Liver (tissue), 3 donors: ENCODE measurements at regions not wholly inside any gene's neighbourhood (a gene's known extent, or its start where the extent isn't known, plus 50 kb on each side); places are given as distances from the start of the nearest gene placed in this dataset.

Experiments
- ATF3 ChIP-seq: IDR thresholded peaks from 2 replicates; pipeline ENCODE4 v1.6.1; 2016; ENCODE audit warnings: antibody characterized with exemption
- CTCF ChIP-seq: fragments of 150-350 bp; IDR thresholded peaks from 2 replicates; pipeline ENCODE4 v1.5.1; 2017; ENCODE audit warnings: improper control_type of control experiment, low read depth, low read length; ENCODE audit not compliant: missing input control
- FOXA1 ChIP-seq: IDR thresholded peaks from 2 replicates; pipeline ENCODE4 v1.6.1; 2016; ENCODE audit warnings: antibody characterized with exemption
- HNF4A ChIP-seq, 2 donors: conservative IDR thresholded peaks; 2 replicates each; pipeline ENCODE4 v1.6.1; 2016; ENCODE audit warnings: antibody characterized with exemption in 2 of 2, mild to moderate bottlenecking in 2 of 2
- REST ChIP-seq: IDR thresholded peaks from 2 replicates; pipeline ENCODE4 v1.6.1; 2016; ENCODE audit warnings: antibody characterized with exemption, mild to moderate bottlenecking
- RXRA ChIP-seq, 2 donors: IDR thresholded peaks; 2 replicates each; pipeline ENCODE4 v1.6.1; 2017 to 2018; ENCODE audit warnings: antibody characterized with exemption in 2 of 2, mild to moderate bottlenecking in 1 of 2
- SP1 ChIP-seq: IDR thresholded peaks from 2 replicates; pipeline ENCODE4 v1.6.1; 2018; ENCODE audit warnings: antibody characterized with exemption, mild to moderate bottlenecking
- donor health status: healthy.
- donor health status: healthy.

- TF ChIP-seq SP1, result no peak
- no peak for TF ChIP-seq CTCF
- TF ChIP-seq REST, result no peak
- TF ChIP-seq FOXA1, result no peak
- no peak for TF ChIP-seq ATF3
- TF ChIP-seq RXRA (IDR thresholded peaks at IDR 0.05), result no peak
- TF ChIP-seq HNF4A (conservative IDR thresholded peaks at IDR 0.05), result peak in 1 of 2 donors; percentile 3
Observed at GRCh38 chr6:115681978-115682775, 378.5 kb downstream of the FRK start.
